ENCODE measurements at regions not wholly inside any gene's neighbourhood (a gene's known extent, or its start where the extent isn't known, plus 50 kb on each side); places are given as distances from the start of the nearest gene placed in this dataset.

- no peak for TF ChIP-seq CTCF (IDR thresholded peaks at IDR 0.05)
- no peak for TF ChIP-seq POLR2A (IDR thresholded peaks at IDR 0.05)
Observed at GRCh38 chr12:54762390-54762789, 91.9 kb upstream of the MUCL1 start.
